ENCODE measurements at regions not wholly inside any gene's neighbourhood (a gene's known extent, or its start where the extent isn't known, plus 50 kb on each side); places are given as distances from the start of the nearest gene placed in this dataset.

- Histone ChIP-seq H3K36me3 (ENCODE audit: control insufficient read depth, insufficient read depth, low read length) (no peaks in the 10 kb centered on the region), H3K27ac (ENCODE audit: insufficient read depth, low read length) (no peak overlapping the region), H3K4me3 (replicated peaks in 1 of 4; ENCODE audit: control extremely low read depth in 1 of 4, insufficient read depth in 1 of 4, low read depth in 3 of 4, low read length in 4 of 4) (no peak overlapping the region), H3K9me3 (ENCODE audit: control insufficient read depth, insufficient read depth, low read depth, low read length) (no peaks in the 10 kb centered on the region), H4K20me1 (ENCODE audit: control insufficient read depth, extremely low read depth, insufficient read depth, low read length) (no peaks in the 10 kb centered on the region), H3K4me1 (ENCODE audit: control insufficient read depth, extremely low read depth, insufficient read depth, low read length) (no peaks in the 10 kb centered on the region), H2AFZ (ENCODE audit: low read length) (no peak overlapping the region), H3K9ac (ENCODE audit: insufficient read depth, low read length) (no peak overlapping the region), H3K79me2 (ENCODE audit: control insufficient read depth, insufficient read depth, low read length) (no peaks in the 10 kb centered on the region), H3K27me3 (ENCODE audit: control insufficient read depth, insufficient read depth, low read length) (peaks cover 4% of the 10 kb centered on the region), H3K4me2 (ENCODE audit: extremely low read depth, insufficient read depth, low read length) (no peak overlapping the region)
- DNase-seq (ENCODE audit: low read depth in 2 of 2) = no peak
- TF ChIP-seq CTCF (conservative IDR thresholded peaks at IDR 0.05 in 1 of 2, IDR thresholded peaks at IDR 0.05 in 1 of 2; ENCODE audit: low read depth in 1 of 2, low read length in 2 of 2) (no peak), EZH2 (IDR thresholded peaks at IDR 0.05; ENCODE audit: low read length, missing control alignments) (no peak)
These were observed 65.5 kb upstream of the FHL2 start for GRCh38 chr2:105464325-105464724.

GRCh38 chr2:105460048-105460732 lies 61.3 kb upstream of the FHL2 start:
- Histone ChIP-seq H3K4me1 (ENCODE audit: control insufficient read depth, extremely low read depth, insufficient read depth, low read length) (peaks cover 6% of the 10 kb centered on the region), H3K36me3 (ENCODE audit: control insufficient read depth, insufficient read depth, low read length) (no peaks in the 10 kb centered on the region), H3K4me2 (ENCODE audit: extremely low read depth, insufficient read depth, low read length) (no peak overlapping the region), H3K27ac (ENCODE audit: insufficient read depth, low read length) (no peak overlapping the region), H2AFZ (ENCODE audit: low read length) (no peak overlapping the region), H3K9ac (ENCODE audit: insufficient read depth, low read length) (no peak overlapping the region), H3K9me3 (ENCODE audit: control insufficient read depth, insufficient read depth, low read depth, low read length) (no peaks in the 10 kb centered on the region), H4K20me1 (ENCODE audit: control insufficient read depth, extremely low read depth, insufficient read depth, low read length) (no peaks in the 10 kb centered on the region), H3K79me2 (ENCODE audit: control insufficient read depth, insufficient read depth, low read length) (no peaks in the 10 kb centered on the region), H3K27me3 (ENCODE audit: control insufficient read depth, insufficient read depth, low read length) (peaks cover 2% of the 10 kb centered on the region), H3K4me3 (replicated peaks in 1 of 4; ENCODE audit: control extremely low read depth in 1 of 4, insufficient read depth in 1 of 4, low read depth in 3 of 4, low read length in 4 of 4) (no peak overlapping the region)
- no peak for TF ChIP-seq CTCF (conservative IDR thresholded peaks at IDR 0.05 in 1 of 2, IDR thresholded peaks at IDR 0.05 in 1 of 2; ENCODE audit: low read depth in 1 of 2, low read length in 2 of 2)
- no peak for TF ChIP-seq EZH2 (IDR thresholded peaks at IDR 0.05; ENCODE audit: low read length, missing control alignments)
- peak in 1 of 2 donors; percentile 20 for DNase-seq (ENCODE audit: low read depth in 2 of 2)

GRCh38 chr2:105458076-105458475 lies 59.2 kb upstream of the FHL2 start:
- Histone ChIP-seq H3K36me3 (ENCODE audit: control insufficient read depth, insufficient read depth, low read length) (no peaks in the 10 kb centered on the region), H3K79me2 (ENCODE audit: control insufficient read depth, insufficient read depth, low read length) (no peaks in the 10 kb centered on the region), H3K4me2 (ENCODE audit: extremely low read depth, insufficient read depth, low read length) (no peak overlapping the region), H3K4me1 (ENCODE audit: control insufficient read depth, extremely low read depth, insufficient read depth, low read length) (peaks cover 12% of the 10 kb centered on the region), H3K27ac (ENCODE audit: insufficient read depth, low read length) (no peak overlapping the region), H3K4me3 (replicated peaks in 1 of 4; ENCODE audit: control extremely low read depth in 1 of 4, insufficient read depth in 1 of 4, low read depth in 3 of 4, low read length in 4 of 4) (no peak overlapping the region), H2AFZ (ENCODE audit: low read length) (no peak overlapping the region), H3K9me3 (ENCODE audit: control insufficient read depth, insufficient read depth, low read depth, low read length) (no peaks in the 10 kb centered on the region), H3K27me3 (ENCODE audit: control insufficient read depth, insufficient read depth, low read length) (peaks cover 2% of the 10 kb centered on the region), H3K9ac (ENCODE audit: insufficient read depth, low read length) (no peak overlapping the region), H4K20me1 (ENCODE audit: control insufficient read depth, extremely low read depth, insufficient read depth, low read length) (no peaks in the 10 kb centered on the region)
- DNase-seq (ENCODE audit: low read depth in 2 of 2) = no peak
- TF ChIP-seq EZH2 (IDR thresholded peaks at IDR 0.05; ENCODE audit: low read length, missing control alignments) (no peak), CTCF (conservative IDR thresholded peaks at IDR 0.05 in 1 of 2, IDR thresholded peaks at IDR 0.05 in 1 of 2; ENCODE audit: low read depth in 1 of 2, low read length in 2 of 2) (no peak)
